ENCODE measurements at regions not wholly inside any gene's neighbourhood (a gene's known extent, or its start where the extent isn't known, plus 50 kb on each side); places are given as distances from the start of the nearest gene placed in this dataset.

DNA sequence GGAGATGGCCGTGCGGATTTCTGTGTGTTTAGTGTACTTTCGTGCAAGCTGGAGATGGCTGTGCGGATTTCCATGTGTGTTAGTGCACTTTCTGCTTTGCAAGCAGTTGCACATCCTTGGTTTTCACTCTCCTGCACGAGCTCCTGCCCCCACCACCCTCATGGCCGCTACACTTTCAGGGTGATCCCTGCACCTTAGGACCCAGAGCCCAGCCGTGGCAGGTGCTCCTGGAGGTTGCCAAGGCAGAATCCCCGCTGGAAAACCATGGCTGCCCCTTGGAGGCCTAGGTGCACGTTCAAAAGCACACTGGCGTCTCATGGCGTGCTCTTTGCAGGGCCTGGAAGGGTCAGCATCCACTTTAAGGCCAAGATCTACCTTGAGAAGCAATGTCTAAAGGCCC, 311.0 kb upstream of the TNRC6C start:
- Histone ChIP-seq H3K27ac (ENCODE audit: low read depth, low read length) (no peak overlapping the region), H3K9me3 (ENCODE audit: control insufficient read depth, insufficient read depth, low read length) (peaks cover 3% of the 10 kb centered on the region), H3K27me3 (ENCODE audit: control insufficient read depth, insufficient read depth, low read length) (peaks cover 13% of the 10 kb centered on the region), H3K4me3 (ENCODE audit: low read depth, low read length) (no peak overlapping the region)
- CTCF ChIA-PET, result no interaction called here
- TF ChIP-seq CTCF (IDR thresholded peaks at IDR 0.05; ENCODE audit: low read depth, low read length), result no peak
- POLR2A ChIA-PET, result no interaction called here
- no peak for DNase-seq (ENCODE audit: low read depth, low spot score)

DNA sequence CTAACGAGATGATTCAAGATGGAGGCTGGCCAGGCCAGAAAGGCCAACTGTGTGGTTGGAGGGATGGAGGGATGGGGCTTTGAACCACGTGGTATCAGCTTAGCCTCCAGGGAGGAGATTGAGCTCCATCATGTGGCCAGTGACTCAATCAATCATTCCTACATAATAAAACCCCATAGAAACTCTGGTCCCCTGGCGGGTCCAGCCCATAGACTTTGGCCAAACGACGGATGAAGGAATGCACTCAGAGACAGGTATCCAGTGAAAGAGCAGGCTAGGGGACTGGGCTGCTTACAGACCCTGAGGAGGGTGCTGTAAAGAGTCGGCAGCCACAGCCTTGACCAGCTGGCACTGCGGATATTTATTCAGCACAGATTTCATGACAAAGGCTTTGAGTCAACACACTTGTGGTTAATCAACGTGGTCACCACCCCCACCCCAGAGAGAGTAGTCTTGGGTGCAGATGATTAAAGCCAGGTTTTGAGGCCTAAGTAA, 308.7 kb upstream of the TNRC6C start:
- ChIA-PET CTCF (interaction anchor here (0.6 kb wide), 1 partner anchor 1263 kb away, joined by 3 read pairs; no protein-coding TSS in a partner anchor), POLR2A (no interaction called here)
- no peak overlapping the region for H3K4me3 ChIP-seq (ENCODE audit: low read depth, low read length)
- H3K27me3 ChIP-seq (ENCODE audit: control insufficient read depth, insufficient read depth, low read length), result peaks cover 12% of the 10 kb centered on the region
- no peak for DNase-seq (ENCODE audit: low read depth, low spot score)
- no peak overlapping the region for H3K27ac ChIP-seq (ENCODE audit: low read depth, low read length)
- TF ChIP-seq CTCF (IDR thresholded peaks at IDR 0.05; ENCODE audit: low read depth, low read length), result no peak
- H3K9me3 ChIP-seq (ENCODE audit: control insufficient read depth, insufficient read depth, low read length), result peaks cover 3% of the 10 kb centered on the region

DNA sequence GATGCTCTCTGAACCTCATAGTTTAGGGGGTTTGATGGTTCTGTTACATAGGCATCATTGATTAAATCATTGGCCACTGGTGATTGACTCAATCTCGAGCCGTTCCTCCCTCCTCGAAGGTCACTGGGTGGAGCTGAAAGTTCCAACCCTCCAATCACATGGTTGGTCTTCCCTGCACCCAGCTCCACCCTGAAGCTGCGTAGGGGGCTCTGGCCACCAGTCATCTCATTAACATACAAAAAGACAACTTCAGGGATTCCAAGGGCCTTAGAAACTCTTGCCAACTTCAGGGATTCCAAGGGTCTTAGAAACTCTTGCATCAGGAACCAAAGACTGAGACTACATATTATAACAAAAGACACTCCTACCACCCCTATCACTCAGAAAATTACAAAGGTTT, 306.5 kb upstream of the TNRC6C start:
- CTCF ChIA-PET, result interaction anchor here (0.5 kb wide), 1 partner anchor 281 kb away, joined by 7 read pairs; no protein-coding TSS in a partner anchor
- POLR2A ChIA-PET, result no interaction called here
- Histone ChIP-seq H3K27ac (ENCODE audit: low read depth, low read length) (no peak overlapping the region), H3K4me3 (ENCODE audit: low read depth, low read length) (no peak overlapping the region), H3K27me3 (ENCODE audit: control insufficient read depth, insufficient read depth, low read length) (peaks cover 17% of the 10 kb centered on the region), H3K9me3 (ENCODE audit: control insufficient read depth, insufficient read depth, low read length) (peaks cover 3% of the 10 kb centered on the region)
- TF ChIP-seq CTCF (IDR thresholded peaks at IDR 0.05; ENCODE audit: low read depth, low read length), result no peak
- DNase-seq (ENCODE audit: low read depth, low spot score), result no peak

- no peak for TF ChIP-seq CTCF (IDR thresholded peaks at IDR 0.05; ENCODE audit: low read depth, low read length)
- no peak for DNase-seq (ENCODE audit: low read depth, low spot score)
- Histone ChIP-seq H3K27me3 (ENCODE audit: control insufficient read depth, insufficient read depth, low read length) (peaks cover 21% of the 10 kb centered on the region), H3K9me3 (ENCODE audit: control insufficient read depth, insufficient read depth, low read length) (no peaks in the 10 kb centered on the region), H3K4me3 (ENCODE audit: low read depth, low read length) (no peak overlapping the region), H3K27ac (ENCODE audit: low read depth, low read length) (no peak overlapping the region)
- CTCF ChIA-PET, result no interaction called here
- POLR2A ChIA-PET, result no interaction called here
Observed at GRCh38 chr17:77654296-77654695, 304.2 kb upstream of the TNRC6C start.

DNA sequence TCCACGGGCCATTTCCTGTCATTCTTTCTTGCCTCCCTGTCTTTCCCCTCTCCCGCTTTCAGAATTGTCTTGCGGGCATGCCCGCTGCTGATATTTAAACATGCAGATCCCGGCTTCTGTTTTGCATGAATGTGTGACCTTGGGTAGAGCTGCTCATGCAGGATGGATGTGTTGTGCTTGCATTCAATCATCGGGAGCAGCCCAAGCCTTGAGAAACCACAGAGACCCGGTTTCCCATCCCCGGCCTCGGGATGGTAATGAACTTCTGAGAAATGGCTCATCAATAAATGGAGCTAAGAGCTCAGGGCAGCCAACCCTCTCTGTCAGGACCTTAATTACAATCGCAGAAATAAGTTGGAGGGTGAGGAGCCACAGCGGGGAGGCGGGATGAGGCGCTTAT, 303.7 kb upstream of the TNRC6C start:
- TF ChIP-seq CTCF (IDR thresholded peaks at IDR 0.05; ENCODE audit: low read depth, low read length), result no peak
- ChIA-PET CTCF (no interaction called here), POLR2A (no interaction called here)
- Histone ChIP-seq H3K27ac (ENCODE audit: low read depth, low read length) (no peak overlapping the region), H3K9me3 (ENCODE audit: control insufficient read depth, insufficient read depth, low read length) (no peaks in the 10 kb centered on the region), H3K4me3 (ENCODE audit: low read depth, low read length) (no peak overlapping the region), H3K27me3 (ENCODE audit: control insufficient read depth, insufficient read depth, low read length) (peaks cover 21% of the 10 kb centered on the region)
- no peak for DNase-seq (ENCODE audit: low read depth, low spot score)
